HG03103 (cell line): ENCODE measurements at regions not wholly inside any gene's neighbourhood (a gene's known extent, or its start where the extent isn't known, plus 50 kb on each side); places are given as distances from the start of the nearest gene placed in this dataset.

ENCODE experiments used
- ATAC-seq: cut with Tn5 transposase; IDR thresholded peaks from one replicate; pipeline ENCODE4 v1.9.1; 2021; ENCODE audit warnings: low read depth; ENCODE audit not compliant: unreplicated experiment

DNA sequence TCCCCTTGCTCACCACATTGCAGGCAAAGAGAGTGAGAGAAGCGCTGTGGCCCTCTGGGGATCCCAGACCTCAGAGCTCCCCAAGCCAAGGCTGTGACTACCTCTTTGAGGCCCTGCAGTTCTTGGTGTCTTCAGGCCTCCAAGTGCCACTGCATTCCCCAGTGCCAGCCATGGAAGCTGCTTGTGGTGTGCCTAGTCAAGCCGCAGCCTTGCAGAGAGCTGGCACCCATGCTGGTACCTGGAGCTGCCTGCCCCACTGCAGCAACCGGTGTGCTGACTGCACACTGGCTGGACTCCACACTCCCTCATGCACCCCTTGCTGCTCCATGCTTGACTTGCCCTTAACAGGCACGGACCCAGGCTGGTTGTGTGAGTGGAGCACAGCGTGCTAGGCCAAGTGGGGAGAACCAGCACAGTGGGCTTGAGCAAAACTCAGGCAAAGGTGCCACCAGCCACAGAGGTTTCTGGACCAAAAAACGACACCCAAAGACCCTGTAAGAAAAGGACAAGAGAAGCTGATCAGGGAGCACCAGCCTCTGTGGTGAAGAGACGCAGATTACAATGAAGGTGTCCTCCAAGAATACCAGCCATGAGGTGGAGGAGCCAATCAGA lies 113.5 kb upstream of the TMEM18 start:
- no peak for ATAC-seq

DNA sequence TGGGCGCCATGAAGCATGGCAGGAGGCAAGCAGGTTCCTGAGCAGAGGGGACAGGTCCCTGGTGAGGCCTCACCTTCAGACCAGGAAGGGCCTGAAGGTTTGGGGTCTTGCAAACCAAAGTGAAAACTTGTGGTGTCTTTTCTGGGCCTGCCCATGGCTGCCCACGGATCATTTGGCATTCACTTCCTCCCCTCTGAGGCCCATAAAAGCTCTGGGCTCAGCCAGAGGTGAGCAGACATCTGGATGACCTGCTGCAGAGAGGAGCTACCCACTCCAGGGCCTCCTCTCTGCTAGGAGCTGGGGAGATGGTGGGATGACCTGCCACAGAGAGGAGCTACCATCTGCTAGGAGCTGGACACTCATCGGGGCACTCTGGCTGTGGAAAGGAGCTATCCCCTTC lies 112.9 kb upstream of the TMEM18 start:
- ATAC-seq: no peak

DNA sequence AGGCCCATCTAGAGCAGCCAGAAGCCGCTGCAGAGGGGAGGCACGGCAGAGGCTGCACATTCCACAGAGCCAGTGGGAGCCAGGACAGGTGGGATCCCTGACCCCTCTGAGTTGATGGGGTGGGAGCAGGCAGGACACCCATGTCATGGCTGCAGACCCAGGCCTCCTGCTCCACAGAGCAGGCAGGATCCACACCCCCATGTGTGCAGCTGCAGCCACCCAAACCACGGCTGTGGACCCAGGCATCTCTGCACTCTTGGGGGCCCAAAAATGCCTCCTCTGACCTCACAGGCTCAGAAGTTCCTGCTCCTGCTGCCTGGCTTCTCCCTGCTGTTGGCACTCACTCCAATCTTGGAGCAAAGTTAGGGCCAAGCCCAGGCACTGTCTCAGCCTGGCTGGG lies 112.3 kb upstream of the TMEM18 start:
- no peak for ATAC-seq

DNA sequence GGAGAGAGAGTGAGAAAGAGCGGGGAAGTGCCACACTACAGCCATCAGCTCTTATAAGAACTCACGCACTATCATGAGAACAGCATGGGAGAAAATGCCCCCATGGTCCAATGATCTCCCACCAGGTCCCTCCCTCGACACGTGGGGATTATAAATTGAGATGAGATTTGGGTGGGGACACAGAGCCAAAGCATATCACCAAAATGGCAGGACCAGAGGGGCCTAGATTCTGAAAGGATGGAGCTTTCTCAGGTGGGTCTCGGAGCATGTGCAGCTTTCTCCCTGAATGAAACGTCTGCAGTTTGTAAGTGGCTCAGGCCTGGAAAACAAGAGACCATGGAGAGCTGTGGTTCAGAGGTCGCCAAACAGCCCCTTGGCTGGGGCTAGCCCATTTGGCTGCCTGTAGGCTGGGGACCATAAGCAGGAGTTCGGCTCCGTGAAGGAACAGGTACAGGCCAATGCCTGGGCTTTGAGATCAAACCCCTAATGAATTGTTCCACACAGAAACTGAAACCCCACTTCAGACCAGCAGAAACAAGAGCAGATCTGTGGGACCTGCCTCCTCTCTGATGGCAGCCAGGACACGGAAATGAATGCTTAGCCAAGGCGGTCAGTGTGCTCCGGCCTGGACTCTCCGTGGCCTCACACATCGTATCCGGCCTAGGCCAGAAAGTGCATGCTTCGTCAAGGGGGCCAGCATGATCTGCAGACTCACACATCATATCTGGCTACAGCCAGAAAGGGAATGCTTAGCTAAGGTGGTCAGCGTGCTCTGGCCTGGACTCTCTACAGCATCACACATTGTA lies 111.2 kb upstream of the TMEM18 start:
- no peak for ATAC-seq

DNA sequence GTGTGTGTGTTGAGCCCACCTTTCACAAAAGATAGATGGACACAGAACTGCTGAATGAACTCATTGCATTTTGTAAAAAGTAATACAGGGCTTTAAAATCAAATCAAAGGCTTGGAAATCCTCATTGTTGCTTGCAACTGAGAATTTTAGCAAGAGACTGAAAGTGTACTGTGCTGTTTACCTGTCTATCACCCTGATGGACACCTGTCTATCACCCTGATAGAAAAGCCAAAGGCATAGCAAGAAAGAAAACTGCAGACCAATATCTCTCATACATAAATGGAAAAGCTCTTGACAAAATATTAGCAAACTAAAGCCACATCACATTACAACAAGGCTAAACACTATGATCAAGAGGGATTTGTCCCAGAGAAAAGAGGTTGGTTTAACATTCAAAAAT lies 107.5 kb upstream of the TMEM18 start:
- ATAC-seq: no peak

DNA sequence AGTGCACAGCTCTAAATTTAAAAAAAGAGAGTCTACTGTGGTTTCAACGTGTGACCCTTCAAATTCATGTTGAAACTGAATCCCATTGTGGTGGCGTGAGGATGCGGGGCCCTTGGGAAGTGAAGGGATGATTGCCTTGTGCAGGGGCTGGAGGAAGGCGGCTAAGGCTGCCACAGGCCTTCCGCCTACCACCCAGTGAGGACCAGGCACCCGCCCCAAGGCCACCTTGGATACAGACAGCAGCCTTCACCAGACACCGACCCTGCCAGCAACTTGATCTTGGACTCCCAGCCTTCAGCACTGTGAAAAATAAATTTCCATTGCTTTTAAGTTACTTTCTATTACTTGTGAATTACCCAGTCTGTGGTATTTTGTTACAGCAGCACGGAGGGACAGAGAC lies 103.4 kb upstream of the TMEM18 start:
- no peak for ATAC-seq

DNA sequence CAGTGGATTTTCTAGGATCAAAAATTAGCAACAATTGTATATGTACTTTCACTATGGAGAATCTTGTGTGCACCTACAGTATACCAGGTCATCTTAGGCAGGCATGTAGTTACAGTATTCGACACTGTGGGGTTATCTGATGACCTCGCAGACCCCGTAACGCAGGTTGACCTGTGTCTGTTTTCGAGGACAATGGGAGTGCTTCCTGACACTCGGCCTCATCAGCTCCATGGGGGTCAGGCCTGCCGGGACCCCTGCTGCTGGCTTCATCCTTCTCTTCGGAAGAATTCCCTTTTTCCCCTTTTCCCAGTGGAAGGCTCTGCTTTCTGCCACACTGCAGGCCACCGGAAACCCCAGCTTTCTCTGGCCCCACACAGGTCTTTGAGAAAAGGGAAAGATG lies 102.8 kb upstream of the TMEM18 start:
- ATAC-seq: no peak

DNA sequence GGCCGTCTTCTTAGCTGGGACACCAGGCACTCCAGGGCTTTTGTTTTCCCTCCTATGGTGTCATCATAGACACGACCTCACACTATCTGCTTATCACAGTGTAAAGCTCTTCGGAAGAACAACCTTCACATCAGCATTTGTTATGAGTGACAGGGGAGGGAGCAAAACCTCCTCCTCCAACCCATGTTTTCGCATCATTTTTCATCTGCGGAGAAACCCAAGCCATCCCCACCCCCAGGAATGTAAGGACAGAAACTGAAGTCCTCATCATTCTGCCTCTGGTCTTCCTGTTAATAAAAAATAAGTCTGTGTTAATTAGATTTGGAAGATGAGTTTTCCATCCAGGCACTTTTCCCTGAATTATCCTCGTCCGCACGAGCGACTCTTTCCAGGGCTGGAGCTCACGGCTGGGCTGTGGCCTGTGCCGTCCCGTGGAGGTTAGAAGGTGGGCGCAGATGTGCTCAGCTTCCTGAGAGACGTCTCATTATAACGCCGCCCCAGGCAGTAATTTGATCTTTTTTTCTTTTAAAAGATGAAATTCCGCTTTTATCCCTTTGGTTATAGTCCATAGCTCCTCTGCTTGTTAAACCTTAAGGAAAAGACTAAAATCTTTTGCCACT lies 101.6 kb upstream of the TMEM18 start:
- ATAC-seq: no peak

DNA sequence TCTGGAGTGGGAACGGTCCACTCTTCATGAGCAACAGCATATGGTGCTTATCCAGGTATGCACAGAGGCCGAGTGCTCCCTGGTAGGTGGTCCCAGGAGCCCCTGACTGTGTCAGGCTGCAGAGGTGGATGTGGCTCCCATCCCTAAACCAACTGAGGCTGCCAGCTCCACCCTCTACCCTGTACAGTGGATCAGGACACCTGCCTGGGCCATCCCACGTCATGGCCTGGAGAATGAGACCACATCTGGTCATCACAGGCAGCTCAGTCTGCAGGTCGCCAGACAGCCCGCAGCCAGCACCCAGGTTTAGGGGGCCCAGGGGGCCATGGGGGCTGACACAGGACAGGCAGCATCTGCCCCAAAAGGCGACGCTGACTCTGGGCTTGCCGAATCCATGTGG lies 100.3 kb upstream of the TMEM18 start:
- ATAC-seq: no peak

DNA sequence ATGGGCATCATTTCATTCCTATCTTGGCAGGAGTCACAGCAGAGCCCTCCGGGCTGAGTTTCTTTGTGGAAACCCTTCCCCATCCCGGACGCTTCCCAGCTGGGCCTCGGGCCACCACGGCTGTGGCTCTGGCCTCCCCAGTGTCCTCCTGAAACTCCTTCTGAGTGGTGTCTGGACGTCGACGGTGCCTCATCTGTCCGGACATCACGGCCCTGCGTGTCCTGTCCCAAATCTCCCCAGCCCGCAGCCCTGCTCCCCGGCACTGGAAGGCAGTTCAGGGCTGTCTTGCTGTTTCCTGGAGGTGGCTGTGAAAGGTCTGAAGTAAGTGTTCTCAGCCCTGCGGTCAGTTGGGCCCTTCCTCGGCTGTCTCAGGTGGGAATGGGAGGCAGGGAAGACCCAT lies 99.8 kb upstream of the TMEM18 start:
- ATAC-seq: no peak

DNA sequence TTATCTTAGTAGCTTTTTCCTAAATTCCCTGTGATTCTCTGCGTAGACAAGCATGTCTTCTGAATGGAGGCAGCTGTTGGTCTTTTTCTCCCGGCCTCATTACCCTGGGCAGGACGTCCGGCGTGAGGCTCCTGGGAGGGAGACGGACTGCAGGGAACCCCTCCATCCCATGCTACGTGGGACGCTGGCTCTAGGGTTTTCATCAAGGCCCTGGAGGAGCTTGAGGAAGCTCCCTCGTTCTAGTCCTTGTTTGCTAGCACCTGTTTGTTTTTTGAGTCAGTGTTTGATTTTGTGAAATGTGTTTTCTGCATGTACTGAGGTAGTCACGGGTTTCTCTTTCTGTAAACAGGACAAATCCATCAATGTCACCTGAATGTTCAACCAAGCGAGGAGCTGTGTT lies 99.3 kb upstream of the TMEM18 start:
- ATAC-seq: no peak

DNA sequence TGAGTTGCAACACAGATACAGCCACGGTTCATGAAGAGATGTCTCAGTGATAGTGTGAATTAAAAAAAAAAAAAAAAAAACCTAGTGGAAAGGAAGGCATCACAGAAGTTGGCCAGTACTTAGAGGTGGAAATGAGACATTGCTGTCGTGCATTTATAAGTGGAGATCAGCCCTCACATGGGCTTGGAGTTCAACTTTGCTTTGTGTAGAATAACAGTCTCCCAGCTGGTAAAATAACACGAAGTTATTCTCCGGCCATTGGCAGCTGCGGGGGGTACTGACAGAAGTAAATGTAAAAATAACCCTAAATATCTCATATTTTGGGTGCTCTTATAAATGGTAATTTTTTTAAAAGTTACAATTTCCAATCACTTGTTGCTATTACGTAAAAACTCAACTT lies 98.8 kb upstream of the TMEM18 start:
- ATAC-seq: no peak

DNA sequence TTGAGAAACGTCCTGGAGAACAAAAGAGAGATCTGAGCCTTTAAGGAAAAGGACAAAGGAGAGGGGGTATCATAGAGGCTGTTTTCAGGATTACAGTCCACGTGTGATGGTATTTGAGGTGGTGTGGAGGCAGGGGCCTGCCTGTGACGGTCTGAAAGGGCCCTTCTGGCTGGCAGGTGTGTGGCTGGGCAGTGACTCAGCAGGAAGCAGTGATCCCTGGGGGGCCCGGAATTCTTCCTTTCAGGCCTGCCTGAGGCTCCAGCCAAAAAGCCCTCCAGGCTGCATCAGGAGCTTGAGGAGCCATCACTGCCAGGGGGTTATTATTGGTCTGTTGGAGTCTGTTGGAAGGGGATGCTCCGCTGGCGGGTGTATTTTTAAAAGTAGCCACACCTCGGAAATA lies 97.2 kb upstream of the TMEM18 start:
- ATAC-seq: no peak

DNA sequence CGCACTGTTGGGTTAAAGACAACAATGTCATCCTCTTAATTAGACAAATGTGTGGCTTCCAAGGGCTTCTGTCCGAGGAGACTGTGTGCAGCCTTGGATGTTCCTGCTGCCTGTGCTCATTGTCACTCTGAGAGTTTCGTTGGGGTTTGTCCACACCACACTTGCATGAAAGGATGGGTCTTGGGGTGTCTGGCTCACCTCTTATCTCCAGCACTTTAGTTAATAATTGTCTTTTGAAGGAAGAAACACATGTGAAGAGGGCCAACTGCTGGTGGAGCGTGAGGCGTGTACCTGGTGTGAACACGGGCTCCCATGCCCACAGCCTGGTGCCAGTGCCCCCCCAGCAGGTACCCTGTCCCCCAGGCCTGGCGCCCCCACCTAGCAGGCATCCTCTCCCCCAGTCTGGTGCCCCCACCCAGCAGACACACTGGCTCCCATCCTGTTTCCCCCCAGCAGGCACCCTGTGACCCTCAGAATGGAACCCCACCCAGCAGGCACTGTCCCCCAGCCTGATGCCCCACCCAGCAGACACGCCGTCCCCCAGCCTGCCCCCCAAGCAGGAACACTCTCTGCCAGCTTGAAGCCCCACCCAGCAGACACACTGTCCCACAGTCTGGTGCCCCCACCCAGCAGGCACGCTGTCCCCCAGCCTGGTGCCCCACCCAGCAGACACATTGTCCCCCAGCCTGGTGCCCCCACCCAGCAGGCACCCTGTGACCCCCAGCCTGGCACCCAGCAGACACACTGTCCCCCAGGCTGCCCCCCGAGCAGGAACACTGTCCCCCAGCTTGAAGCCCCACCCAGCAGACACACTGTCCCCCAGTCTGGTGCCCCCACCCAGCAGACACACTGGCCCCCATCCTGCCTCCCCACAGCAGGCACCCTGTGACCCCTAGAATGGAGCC lies 96.3 kb upstream of the TMEM18 start:
- no peak for ATAC-seq

DNA sequence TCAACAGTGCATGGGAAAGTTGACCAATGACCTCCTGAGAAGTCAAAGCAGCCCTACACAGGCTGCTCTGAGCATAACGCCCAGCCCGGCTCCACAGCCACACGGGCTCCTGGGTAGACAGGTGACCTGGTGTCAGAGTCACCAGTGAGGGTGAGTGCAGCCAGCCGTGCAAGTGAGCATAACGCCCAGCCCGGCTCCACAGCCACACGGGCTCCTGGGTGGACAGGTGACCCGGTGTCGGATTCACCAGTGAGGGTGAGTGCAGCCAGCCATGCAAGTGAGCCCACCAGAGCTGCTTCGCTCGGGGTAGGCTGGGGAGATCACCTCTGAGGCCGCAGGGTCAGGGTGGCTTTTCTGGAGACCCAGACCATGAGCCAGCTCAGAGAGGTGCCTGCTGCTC lies 94.3 kb upstream of the TMEM18 start:
- ATAC-seq: no peak

DNA sequence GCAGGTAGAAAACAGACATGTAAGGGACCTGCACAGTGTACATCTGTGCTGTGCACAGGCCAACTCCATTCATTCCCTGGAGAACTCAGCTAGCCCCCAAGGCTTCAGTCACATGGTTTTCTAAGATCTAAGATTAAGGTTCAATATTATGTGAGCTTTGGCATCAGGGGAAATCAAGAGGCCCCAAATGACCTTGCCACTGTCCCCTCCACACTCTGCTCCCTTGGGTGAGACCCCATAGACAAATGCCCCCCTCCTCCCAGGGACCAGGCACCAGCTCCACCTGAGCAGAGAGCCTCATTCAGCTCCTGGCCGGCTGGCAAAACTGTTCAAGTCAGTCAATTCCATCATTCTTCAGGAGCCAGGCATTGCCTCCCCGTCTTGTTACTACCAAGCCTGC lies 93.6 kb upstream of the TMEM18 start:
- ATAC-seq: no peak

DNA sequence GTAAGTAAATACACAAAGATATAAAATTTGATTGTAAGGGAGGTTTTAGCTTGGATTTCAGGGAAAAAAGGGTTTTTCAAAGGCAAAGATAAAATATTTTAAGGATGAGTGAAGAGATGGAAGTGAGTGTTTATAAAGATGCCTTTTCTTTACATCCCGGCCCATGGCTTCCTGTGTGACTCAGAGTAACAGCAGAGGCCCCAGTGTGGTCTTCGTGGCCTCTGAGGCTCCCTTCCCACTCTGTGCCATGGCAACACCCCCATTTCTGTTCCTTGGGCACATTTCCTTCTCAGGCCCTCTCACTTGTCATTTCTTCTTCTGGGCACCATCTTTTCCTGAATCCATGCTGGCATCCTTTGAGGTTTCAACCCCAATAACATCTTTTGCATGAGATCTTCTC lies 92.6 kb upstream of the TMEM18 start:
- no peak for ATAC-seq

DNA sequence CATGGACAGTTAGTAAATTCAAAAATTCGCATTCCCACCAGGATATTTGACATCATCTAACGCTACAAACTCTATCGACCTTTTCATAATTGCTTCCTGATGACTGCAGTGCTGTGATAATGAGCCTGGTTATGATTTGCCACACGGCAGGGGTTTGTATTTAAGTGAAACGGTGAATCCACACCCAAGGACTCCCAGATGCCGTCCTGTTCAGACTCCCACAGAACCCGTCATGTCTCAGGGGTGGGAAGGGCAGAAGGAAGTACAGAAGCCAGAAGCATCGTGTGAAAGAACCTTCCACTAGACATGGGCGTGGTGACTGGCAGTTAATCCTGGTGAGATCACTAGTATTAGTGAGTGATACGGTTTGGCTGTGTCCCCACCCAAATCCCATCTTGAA lies 91.2 kb upstream of the TMEM18 start:
- ATAC-seq: no peak

DNA sequence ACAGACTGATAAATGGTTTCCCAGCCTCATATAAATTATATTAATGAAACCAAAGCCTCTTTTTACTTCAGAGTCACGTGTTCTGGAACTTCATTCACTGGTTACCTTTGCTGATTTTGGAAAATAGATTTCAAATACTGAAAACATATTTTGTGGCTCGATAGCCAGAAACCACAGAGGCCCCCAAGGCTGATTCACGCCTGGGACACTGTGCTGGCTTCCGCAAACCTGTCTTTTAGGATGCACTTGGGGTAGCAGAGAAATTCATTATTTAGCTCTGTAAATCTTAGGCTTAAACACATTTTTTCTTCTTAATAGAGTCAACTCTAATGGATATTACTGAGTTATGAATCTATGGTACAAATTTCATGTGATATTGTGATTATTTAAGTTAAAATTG lies 90.7 kb upstream of the TMEM18 start:
- ATAC-seq: no peak

DNA sequence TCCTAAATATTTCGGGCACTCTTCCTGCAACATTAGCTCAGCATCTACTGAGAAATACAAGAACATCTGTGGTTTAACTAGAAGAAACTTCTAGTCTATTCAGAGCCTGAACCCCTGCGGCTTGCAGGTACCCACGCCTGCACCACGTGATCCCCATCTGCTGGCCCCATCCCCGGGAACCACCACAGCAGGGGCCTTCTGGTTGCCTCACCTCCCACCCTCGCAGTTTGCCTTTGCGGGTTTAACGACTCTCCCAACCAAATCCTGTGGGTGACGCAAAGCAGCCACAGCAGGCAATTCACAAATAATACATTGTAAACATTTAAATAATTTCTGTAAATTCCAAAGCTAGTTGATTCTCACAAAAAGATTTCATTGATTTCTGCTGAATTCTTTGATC lies 90.2 kb upstream of the TMEM18 start:
- no peak for ATAC-seq

DNA sequence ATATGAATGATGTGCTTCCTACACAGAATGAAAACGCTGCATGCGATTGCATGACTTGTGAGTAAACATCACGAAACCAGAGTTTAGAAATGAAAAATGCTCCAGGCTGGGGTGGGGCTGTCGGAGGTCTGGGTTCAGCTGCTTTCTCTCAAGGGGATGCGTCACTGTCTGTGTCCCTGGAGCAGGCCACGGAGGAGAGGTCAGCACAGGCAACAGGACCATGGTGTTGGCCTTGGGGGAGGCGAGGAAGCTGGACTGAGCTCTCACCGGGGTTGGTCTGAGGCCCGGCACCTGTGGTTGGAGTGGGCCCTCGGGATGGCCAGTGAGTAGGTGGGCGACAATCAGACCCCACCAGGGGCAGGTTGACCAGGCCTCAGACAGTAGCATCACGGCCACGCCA lies 89.0 kb upstream of the TMEM18 start:
- ATAC-seq: no peak
